Endothelial cell of umbilical vein (primary cell): ENCODE measurements at regions not wholly inside any gene's neighbourhood (a gene's known extent, or its start where the extent isn't known, plus 50 kb on each side); places are given as distances from the start of the nearest gene placed in this dataset.

ENCODE experiments used
- BruUV-seq: library from RNA; stranded (reverse); fragments of 400-500 nt; replicated peaks from 2 replicates; lab custom pipeline; 2021; lab: Mats Ljungman, UMichigan
- CTCF ChIA-PET: fragments of 300-600, 350-600 bp; sonication (Branson Sonifier 250); formaldehyde crosslinking; loops from one replicate; lab custom pipeline; 2021; ENCODE audit warnings: antibody characterized with exemption, inconsistent platforms; lab: Charles Lee
- POLR2A ChIA-PET: fragments of 300-600, 350-600 bp; sonication (Branson Sonifier 250); formaldehyde crosslinking; loops from one replicate; lab custom pipeline; 2021; ENCODE audit warnings: antibody characterized with exemption, inconsistent platforms; lab: Charles Lee
- DNase-seq: peaks from one replicate; pipeline ENCODE4 v3.0.0-alpha.2; 2011; ENCODE audit warnings: low read depth, low spot score
- FAIRE-seq: peaks from 2 replicates; lab custom pipeline; 2011; peaks lifted over from hg19 to GRCh38; lab: Jason Lieb, UNC
- H2AFZ ChIP-seq: 2 replicates; pipeline ENCODE4 v1.6.0; 2012; ENCODE audit warnings: low read depth, low read length, control low read depth, inconsistent platforms
- H3K27ac ChIP-seq: 2 replicates; pipeline ENCODE4 v1.5.1; 2011; ENCODE audit warnings: low read depth, mild to moderate bottlenecking, control low read depth, low read length, moderate library complexity; ENCODE audit not compliant: insufficient read depth
- H3K27me3 ChIP-seq, 2 experiments: 2 replicates each; pipeline versions ENCODE4 v1.6.0 to v1.6.1; 2011; ENCODE audit warnings: low read length in 2 of 2, mixed read lengths in 1 of 2; ENCODE audit not compliant: control insufficient read depth in 2 of 2, insufficient read depth in 2 of 2
- H3K36me3 ChIP-seq, 2 experiments: 2 replicates in 1 of 2; 3 replicates in 1 of 2; pipeline ENCODE4 v1.5.1; 2011; ENCODE audit warnings: low read length in 2 of 2, mild to moderate bottlenecking in 1 of 2, moderate library complexity in 1 of 2; ENCODE audit not compliant: control insufficient read depth in 2 of 2, insufficient read depth in 2 of 2; ENCODE audit errors: extremely low read depth in 1 of 2
- H3K4me1 ChIP-seq: 3 replicates; pipeline ENCODE4 v1.5.1; 2011; ENCODE audit warnings: mild to moderate bottlenecking, low read length; ENCODE audit not compliant: control insufficient read depth, insufficient read depth; ENCODE audit errors: extremely low read depth
- H3K4me2 ChIP-seq: 2 replicates; pipeline ENCODE4 v1.6.1; 2011; ENCODE audit warnings: low read length, control low read depth, mixed read lengths; ENCODE audit not compliant: insufficient read depth
- H3K4me3 ChIP-seq, 3 experiments: fragments of 200-600 bp in 1 of 3; sonication (generic), shearing (Covaris generic) in 1 of 3; replicated peaks in 1 of 3; 2 replicates each; pipeline ENCODE4 v1.5.1; 2011 to 2016; ENCODE audit warnings: control low read depth in 3 of 3, low read length in 3 of 3, mild to moderate bottlenecking in 2 of 3, inconsistent platforms in 1 of 3, low read depth in 1 of 3, moderate library complexity in 1 of 3; ENCODE audit not compliant: insufficient read depth in 1 of 3
- H3K79me2 ChIP-seq: 2 replicates; pipeline ENCODE4 v1.6.0; 2012; ENCODE audit warnings: low read length, inconsistent platforms; ENCODE audit not compliant: control insufficient read depth, insufficient read depth
- H3K9ac ChIP-seq: replicated peaks from 2 replicates; pipeline ENCODE3; 2011; ENCODE audit warnings: low read length, control low read depth; ENCODE audit not compliant: insufficient read depth; ENCODE audit errors: extremely low read depth
- H3K9me1 ChIP-seq: replicated peaks from 3 replicates; pipeline ENCODE4 v1.6.0; 2011; ENCODE audit warnings: mild to moderate bottlenecking, low read length; ENCODE audit not compliant: control insufficient read depth, insufficient read depth; ENCODE audit errors: extremely low read depth
- H3K9me3 ChIP-seq: replicated peaks from 2 replicates; pipeline ENCODE4 v1.5.1; 2012; ENCODE audit warnings: low read length, inconsistent platforms; ENCODE audit not compliant: control insufficient read depth, insufficient read depth
- H4K20me1 ChIP-seq: replicated peaks from 2 replicates; pipeline ENCODE3; 2011; ENCODE audit warnings: mild to moderate bottlenecking, low read length; ENCODE audit not compliant: control insufficient read depth, insufficient read depth; ENCODE audit errors: extremely low read depth
- CTCF ChIP-seq, 2 donors: IDR thresholded peaks; 1 replicate in 1 of 2; 2 replicates in 1 of 2; pipeline ENCODE4 v1.5.1; 2011; ENCODE audit warnings: low read length in 2 of 2, mild to moderate bottlenecking in 2 of 2, moderate library complexity in 2 of 2, control low read depth in 1 of 2, inconsistent platforms in 1 of 2, low read depth in 1 of 2; ENCODE audit not compliant: insufficient read depth in 1 of 2; ENCODE audit errors: extremely low read depth in 1 of 2
- EZH2 ChIP-seq: IDR thresholded peaks from 2 replicates; pipeline ENCODE4 v1.6.1; 2012; ENCODE audit warnings: borderline replicate concordance, low read depth, mild to moderate bottlenecking, moderate library complexity, low read length, inconsistent platforms; ENCODE audit not compliant: severe bottlenecking
- FOS ChIP-seq: IDR thresholded peaks from 2 replicates; pipeline ENCODE4 v1.6.1; 2011; ENCODE audit warnings: mild to moderate bottlenecking, low read length, moderate library complexity, borderline replicate concordance; ENCODE audit not compliant: insufficient read depth
- GATA2 ChIP-seq: IDR thresholded peaks from 2 replicates; pipeline ENCODE4 v1.7.0; 2011; ENCODE audit warnings: low read depth, mild to moderate bottlenecking, moderate library complexity, mixed read lengths, low read length; ENCODE audit not compliant: insufficient read length, insufficient read depth
- JUN ChIP-seq: IDR thresholded peaks from 2 replicates; pipeline ENCODE4 v1.6.1; 2011; ENCODE audit warnings: borderline replicate concordance, low read depth; ENCODE audit not compliant: insufficient read length, insufficient read depth
- MYC ChIP-seq: IDR thresholded peaks from one replicate; pipeline ENCODE4 v1.6.1; 2011; ENCODE audit warnings: mild to moderate bottlenecking, low read depth, low read length
- POLR2A ChIP-seq: IDR thresholded peaks from 2 replicates; pipeline ENCODE4 v1.6.1; 2012; ENCODE audit warnings: low read depth, mild to moderate bottlenecking, control low read depth, low read length
- POLR2AphosphoS5 ChIP-seq: IDR thresholded peaks from 2 replicates; pipeline ENCODE4 v1.6.1; 2012; ENCODE audit warnings: low read depth, mild to moderate bottlenecking, control low read depth, low read length, moderate library complexity; ENCODE audit not compliant: insufficient read depth
- dilution Hi-C: fragments of 300-500 bp; cut with MboI; formaldehyde crosslinking; loops from one replicate; pipeline ENCODE4 v1.15.0; 2019; ENCODE audit warnings: low sequenced_read_pairs; ENCODE audit not compliant: extremely low pct_ligation_motif_present
- intact Hi-C: fragments of 100-400 bp; cut with micrococcal nuclease; formaldehyde crosslinking; loops from one replicate; pipeline ENCODE4 v1.10.0; 2022
- TF ChIP-seq, protein P1 (sequence below): IDR thresholded peaks from 2 replicates; pipeline ENCODE4 v1.6.1; 2011; ENCODE audit not compliant: insufficient read depth, insufficient read length

GRCh38 chr3:88412346-88412745 is 262.6 kb downstream of the C3orf38 start:
- intact Hi-C loops (no loop called here), dilution Hi-C loops (no loop called here)
- CTCF ChIA-PET: no interaction called here

More at GRCh38 chr3:88412346-88412745, 262.6 kb downstream of the C3orf38 start:
- FAIRE-seq: no peak
- H3K9me3 ChIP-seq: no peaks in the 10 kb centered on the region
- H3K9ac ChIP-seq: no peak overlapping the region
- POLR2A ChIA-PET: no interaction called here
- BruUV-seq: no TSS peak
- H3K79me2 ChIP-seq: no peaks in the 10 kb centered on the region
- H2AFZ ChIP-seq: no peak overlapping the region
- H3K4me1 ChIP-seq: no peaks in the 10 kb centered on the region
- H3K36me3 ChIP-seq: no peaks in the 10 kb centered on the region
- no peak overlapping the region for H3K4me2 ChIP-seq
- H3K27me3 ChIP-seq: no peaks in the 10 kb centered on the region
- no peak for DNase-seq
- H4K20me1 ChIP-seq: no peaks in the 10 kb centered on the region
- H3K4me3 ChIP-seq: no peak overlapping the region
- TF ChIP-seq JUN: no peak
- no peak for TF ChIP-seq CTCF (IDR thresholded peaks at IDR 0.05; ENCODE audit: extremely low read depth in 1 of 2, insufficient read depth in 1 of 2, low read depth in 1 of 2, low read length in 2 of 2)
- no peak for TF ChIP-seq POLR2A
- TF ChIP-seq EZH2: no peak
- TF ChIP-seq MYC: no peak
- TF ChIP-seq GATA2: no peak
- TF ChIP-seq POLR2AphosphoS5: no peak
- TF ChIP-seq, protein P1, sequence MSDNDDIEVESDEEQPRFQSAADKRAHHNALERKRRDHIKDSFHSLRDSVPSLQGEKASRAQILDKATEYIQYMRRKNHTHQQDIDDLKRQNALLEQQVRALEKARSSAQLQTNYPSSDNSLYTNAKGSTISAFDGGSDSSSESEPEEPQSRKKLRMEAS: no peak
- no peak for TF ChIP-seq FOS
- H3K27ac ChIP-seq: no peak overlapping the region
- H3K9me1 ChIP-seq: no peaks in the 10 kb centered on the region
